NCI-H146 treated with DMSO at 0.1 percent for 48 hours (cell line): ENCODE measurements at regions not wholly inside any gene's neighbourhood (a gene's known extent, or its start where the extent isn't known, plus 50 kb on each side); places are given as distances from the start of the nearest gene placed in this dataset.

ENCODE experiments used
- DNase-seq: peaks from one replicate; lab custom pipeline; 2025; ENCODE audit not compliant: unreplicated experiment; lab: John Stamatoyannopoulos, UW

GRCh38 chr2:221282386-221282785, 289.7 kb downstream of the EPHA4 start:
- DNase-seq = no peak

DNA sequence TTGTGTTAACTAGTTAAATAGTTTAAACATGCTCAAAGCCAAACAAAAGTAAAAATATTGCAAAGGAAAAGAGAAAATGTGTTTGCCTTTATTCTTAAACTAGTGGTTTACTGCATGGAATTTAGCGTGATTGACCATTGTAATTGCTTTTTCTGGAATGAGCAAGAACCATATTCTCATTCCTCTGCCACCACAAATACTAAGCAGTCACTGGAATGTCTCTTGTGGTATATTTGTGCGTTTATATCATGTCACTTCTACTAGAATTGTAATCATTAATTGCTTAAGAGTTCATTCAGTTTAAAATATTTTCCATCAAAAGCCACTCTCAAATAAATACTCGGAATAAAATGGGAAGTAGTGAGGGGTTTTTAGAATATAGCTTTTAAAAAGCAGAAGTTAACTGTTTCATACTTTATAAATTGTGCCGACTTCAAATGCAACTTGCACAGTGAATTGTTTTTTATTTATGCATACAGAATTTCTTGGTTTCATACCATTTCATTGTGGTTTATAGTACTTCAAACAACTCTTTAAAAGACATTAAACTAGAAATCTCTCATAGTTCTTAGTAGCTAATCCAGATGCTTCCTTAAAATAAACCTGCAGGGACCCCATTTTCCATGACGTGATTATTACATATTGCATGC, 288.1 kb downstream of the EPHA4 start:
- no peak for DNase-seq

- DNase-seq = no peak
Measured at GRCh38 chr2:221285148-221285547, 287.0 kb downstream of the EPHA4 start.

GRCh38 chr2:221286406-221286805, 285.7 kb downstream of the EPHA4 start:
- no peak for DNase-seq

DNA sequence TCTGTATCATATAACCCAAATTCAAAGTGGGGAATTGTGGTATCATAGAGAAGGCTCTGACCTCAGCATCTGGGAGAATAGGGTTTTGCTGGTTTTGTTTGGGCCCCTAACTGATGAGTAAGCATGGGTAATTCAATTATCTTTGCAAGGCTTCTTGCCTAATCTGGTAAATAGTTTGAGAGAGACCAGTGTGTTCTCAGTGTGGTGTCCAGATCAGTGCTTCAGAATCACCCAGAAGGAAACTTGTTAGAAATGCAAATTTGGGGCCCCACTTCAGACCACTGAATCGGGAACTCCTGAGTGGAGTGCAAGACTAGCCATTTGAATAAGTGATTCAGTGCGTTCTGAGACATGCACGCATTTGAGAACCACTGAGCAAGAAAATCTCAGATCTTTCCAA, 282.7 kb downstream of the EPHA4 start:
- no peak for DNase-seq

DNA sequence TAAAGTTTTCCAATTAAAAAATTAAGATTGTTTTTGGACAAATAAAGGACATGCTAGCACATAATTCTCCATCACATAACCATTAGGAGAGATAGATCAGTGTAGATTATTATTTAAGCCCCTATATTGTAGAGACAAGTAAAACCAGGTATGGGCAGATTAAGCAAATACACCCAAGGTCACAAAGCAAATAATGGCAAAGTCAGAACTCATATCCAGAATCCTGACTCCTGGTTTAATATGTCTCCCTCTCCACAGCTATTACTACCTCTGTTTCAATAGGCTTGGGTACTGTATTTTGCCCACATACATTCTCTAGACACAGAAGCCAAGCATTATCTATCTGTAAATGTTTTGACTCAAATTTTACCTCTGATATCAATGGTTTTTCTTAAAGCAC, 282.3 kb downstream of the EPHA4 start:
- DNase-seq = no peak

- DNase-seq = no peak
Measured at GRCh38 chr2:221293949-221294742, 278.0 kb downstream of the EPHA4 start.

GRCh38 chr2:221304916-221305315, 267.2 kb downstream of the EPHA4 start:
- no peak for DNase-seq

DNA sequence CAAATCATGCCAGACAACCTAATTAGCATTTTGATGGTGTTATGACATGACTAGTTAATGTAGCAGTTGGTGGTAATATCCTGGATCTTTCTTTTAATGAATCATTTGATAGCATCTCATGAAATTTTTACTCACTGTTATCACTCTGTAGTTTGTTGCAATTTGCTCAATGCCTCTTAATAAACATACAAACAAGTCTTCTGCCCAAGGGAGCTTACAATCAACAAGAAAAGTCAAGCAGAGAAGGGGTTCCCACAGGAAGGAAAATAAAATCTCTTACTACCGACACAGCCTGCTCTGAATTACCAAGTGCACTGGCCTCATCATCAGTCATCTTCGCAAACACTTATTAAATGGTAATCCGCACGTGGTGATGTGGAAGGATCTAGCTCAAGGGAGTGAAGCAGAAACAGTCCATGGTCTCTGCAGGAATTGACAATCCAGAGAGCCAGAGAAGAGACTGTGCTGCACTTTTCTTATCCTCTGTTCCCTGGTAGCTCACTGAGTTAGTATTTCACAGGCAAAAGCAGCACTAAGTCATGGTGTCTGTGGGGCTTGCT, 263.5 kb downstream of the EPHA4 start:
- no peak for DNase-seq

DNA sequence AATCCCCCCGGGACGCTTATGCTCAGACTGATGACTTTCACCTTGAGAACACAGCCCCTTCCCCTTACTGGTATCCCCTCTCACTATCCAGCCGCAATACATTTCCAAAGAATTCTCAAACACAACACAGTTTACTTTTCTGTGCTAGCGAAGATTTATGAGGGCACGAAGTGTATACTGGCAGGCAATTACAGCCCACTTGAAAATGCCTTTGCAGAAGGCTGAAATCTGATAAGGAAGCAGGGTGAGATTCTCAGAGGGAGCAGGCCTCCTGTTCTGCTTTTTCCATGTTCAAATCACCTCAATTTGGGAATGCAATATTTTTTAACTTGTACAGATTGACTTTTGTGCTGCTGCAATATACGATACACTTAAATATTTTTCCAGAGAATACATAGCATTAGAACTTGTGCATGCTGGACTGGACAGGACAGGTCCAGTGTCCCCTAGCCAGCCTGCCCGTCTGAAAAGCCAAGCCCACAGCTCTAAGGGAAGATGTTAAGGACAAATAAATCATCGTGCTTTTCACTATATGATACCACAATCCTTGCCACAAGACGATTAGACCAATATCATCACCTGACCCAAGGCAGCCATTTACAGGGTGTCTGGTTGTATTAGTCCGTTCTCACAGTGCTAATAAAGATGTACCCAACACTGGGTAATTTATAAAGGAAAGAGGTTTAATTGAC, 262.1 kb downstream of the EPHA4 start:
- no peak for DNase-seq

- no peak for DNase-seq
Measured at GRCh38 chr2:221310730-221311129, 261.4 kb downstream of the EPHA4 start.

- DNase-seq = no peak
Measured at GRCh38 chr2:221312634-221313033, 259.5 kb downstream of the EPHA4 start.

DNA sequence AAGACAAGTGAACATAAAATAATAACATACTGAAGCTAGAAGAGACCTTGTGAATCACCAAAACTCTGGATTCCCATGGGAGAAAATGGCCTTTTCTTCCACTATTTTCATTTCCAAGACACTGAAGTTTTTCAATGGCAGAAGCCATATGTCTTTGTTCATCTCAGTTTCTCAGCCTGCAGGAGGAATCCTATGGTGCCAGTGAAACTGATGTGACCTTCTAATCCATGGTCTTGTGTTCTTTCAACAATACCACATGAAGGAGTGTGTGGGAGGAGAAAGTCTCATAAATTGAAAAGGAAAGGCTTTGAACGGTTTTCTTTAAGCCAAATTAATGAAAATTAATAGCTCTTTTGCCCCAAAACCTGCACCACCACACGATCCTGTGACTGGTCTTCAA, 257.3 kb downstream of the EPHA4 start:
- DNase-seq = no peak

GRCh38 chr2:221318376-221319130, 253.6 kb downstream of the EPHA4 start:
- no peak for DNase-seq

GRCh38 chr2:221322741-221323140, 249.4 kb downstream of the EPHA4 start:
- DNase-seq = no peak

DNA sequence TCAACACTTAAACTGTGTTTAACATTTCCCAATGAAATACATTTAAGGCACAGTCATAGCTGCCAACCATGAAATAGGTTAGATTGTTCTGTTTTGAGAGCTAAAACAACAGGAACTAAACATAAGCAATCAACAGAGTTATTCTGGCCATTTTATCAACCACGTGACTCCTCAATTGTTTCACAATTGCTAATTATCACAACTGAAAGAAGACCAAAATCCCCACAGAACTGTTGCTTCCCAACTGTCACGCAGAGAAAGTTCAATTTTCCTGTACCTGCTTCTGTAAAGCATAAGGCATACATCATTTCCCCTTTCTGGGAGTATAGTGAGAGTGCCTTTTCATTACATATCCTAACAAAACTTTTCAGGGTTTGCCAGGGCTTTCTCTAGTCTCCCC, 248.6 kb downstream of the EPHA4 start:
- no peak for DNase-seq

GRCh38 chr2:221330436-221330835, 241.7 kb downstream of the EPHA4 start:
- DNase-seq = no peak

DNA sequence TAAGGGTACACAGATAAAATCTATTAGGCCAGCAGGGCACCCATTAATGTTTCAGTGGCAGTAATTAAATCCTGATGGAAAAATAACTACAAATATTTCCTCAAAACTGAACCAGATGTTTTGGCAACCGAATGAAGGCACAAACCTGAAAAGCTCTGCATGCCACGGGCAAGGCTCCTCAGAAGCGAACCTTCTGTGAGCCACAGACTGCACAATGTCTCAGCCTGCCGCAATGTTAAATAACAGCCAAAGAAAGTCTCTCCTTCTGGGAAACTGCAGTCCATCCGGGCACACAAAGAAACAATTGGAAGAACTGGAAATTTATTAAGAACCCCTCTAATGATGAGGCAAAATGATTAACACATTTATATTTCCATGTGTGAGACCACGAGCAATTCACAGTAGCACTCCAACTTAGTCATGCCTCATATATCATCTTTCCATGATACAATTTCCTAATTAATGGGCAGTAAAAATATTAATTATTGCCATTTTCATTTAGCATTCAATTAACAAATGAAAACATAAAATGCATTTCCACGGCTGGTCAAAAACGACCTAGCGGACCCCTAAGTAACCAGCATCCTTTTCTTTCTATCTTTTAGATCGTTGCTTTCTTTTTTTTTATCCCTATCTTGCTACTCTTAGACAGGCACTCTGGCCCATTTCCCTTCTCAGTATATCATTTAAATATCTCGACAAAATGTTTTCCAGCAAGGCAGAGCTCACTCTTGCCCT, 237.5 kb downstream of the EPHA4 start:
- DNase-seq = no peak

- DNase-seq = no peak
Measured at GRCh38 chr2:221335219-221335752, 236.8 kb downstream of the EPHA4 start.

GRCh38 chr2:221336967-221337366, 235.1 kb downstream of the EPHA4 start:
- no peak for DNase-seq
